ENCODE measurements at regions not wholly inside any gene's neighbourhood (a gene's known extent, or its start where the extent isn't known, plus 50 kb on each side); places are given as distances from the start of the nearest gene placed in this dataset.

GRCh38 chr2:16124881-16125613, 184.7 kb downstream of the MYCN start:
- no peak for DNase-seq

GRCh38 chr2:16123856-16124780, 183.8 kb downstream of the MYCN start:
- DNase-seq = no peak

GRCh38 chr2:16123421-16123820, 183.1 kb downstream of the MYCN start:
- no peak for DNase-seq

GRCh38 chr2:16122556-16122955, 182.2 kb downstream of the MYCN start:
- DNase-seq = no peak

- no peak for DNase-seq
These were observed 181.6 kb downstream of the MYCN start for GRCh38 chr2:16121986-16122390.

- no peak for DNase-seq
These were observed 181.1 kb downstream of the MYCN start for GRCh38 chr2:16121231-16121985.

GRCh38 chr2:16120591-16121180, 180.3 kb downstream of the MYCN start:
- DNase-seq = no peak

- no peak for DNase-seq
These were observed 179.4 kb downstream of the MYCN start for GRCh38 chr2:16119741-16120140.

GRCh38 chr2:16118611-16119590, 178.6 kb downstream of the MYCN start:
- DNase-seq = no peak

GRCh38 chr2:16117791-16118610, 177.7 kb downstream of the MYCN start:
- DNase-seq = no peak

GRCh38 chr2:16117021-16117700, 176.8 kb downstream of the MYCN start:
- no peak for DNase-seq

- no peak for DNase-seq
These were observed 175.8 kb downstream of the MYCN start for GRCh38 chr2:16115881-16116830.

- DNase-seq = no peak
These were observed 174.9 kb downstream of the MYCN start for GRCh38 chr2:16115291-16115690.

- no peak for DNase-seq
These were observed 174.5 kb downstream of the MYCN start for GRCh38 chr2:16114836-16115235.

GRCh38 chr2:16114070-16114469, 173.7 kb downstream of the MYCN start:
- DNase-seq = no peak

GRCh38 chr2:16113568-16113967, 173.2 kb downstream of the MYCN start:
- no peak for DNase-seq

GRCh38 chr2:16112972-16113560, 172.7 kb downstream of the MYCN start:
- DNase-seq = no peak

GRCh38 chr2:16112251-16112971, 172.1 kb downstream of the MYCN start:
- DNase-seq = no peak

All from NCI-H524 treated with DMSO at 0.1 percent for 48 hours (cell line).